Neuron (in vitro differentiated cells): ENCODE measurements at regions not wholly inside any gene's neighbourhood (a gene's known extent, or its start where the extent isn't known, plus 50 kb on each side); places are given as distances from the start of the nearest gene placed in this dataset.

Experiments
- H2AFZ ChIP-seq: one replicate; pipeline ENCODE4 v1.6.1; 2013; ENCODE audit warnings: low read depth, mild to moderate bottlenecking, inconsistent platforms, low read length, moderate library complexity
- H3K27me3 ChIP-seq: one replicate; pipeline ENCODE4 v1.6.1; 2013; ENCODE audit warnings: low read length; ENCODE audit not compliant: insufficient read depth
- H3K36me3 ChIP-seq: one replicate; pipeline ENCODE4 v1.6.1; 2013; ENCODE audit warnings: low read length; ENCODE audit not compliant: insufficient read depth
- H3K4me1 ChIP-seq: one replicate; pipeline ENCODE4 v1.6.1; 2013; ENCODE audit warnings: low read length; ENCODE audit not compliant: insufficient read depth
- H3K4me3 ChIP-seq: 2 replicates; pipeline ENCODE4 v1.5.1; 2013; ENCODE audit warnings: mild to moderate bottlenecking, low read length, moderate library complexity
- H3K9me3 ChIP-seq: one replicate; pipeline ENCODE4 v1.6.1; 2013; ENCODE audit warnings: low read length

DNA sequence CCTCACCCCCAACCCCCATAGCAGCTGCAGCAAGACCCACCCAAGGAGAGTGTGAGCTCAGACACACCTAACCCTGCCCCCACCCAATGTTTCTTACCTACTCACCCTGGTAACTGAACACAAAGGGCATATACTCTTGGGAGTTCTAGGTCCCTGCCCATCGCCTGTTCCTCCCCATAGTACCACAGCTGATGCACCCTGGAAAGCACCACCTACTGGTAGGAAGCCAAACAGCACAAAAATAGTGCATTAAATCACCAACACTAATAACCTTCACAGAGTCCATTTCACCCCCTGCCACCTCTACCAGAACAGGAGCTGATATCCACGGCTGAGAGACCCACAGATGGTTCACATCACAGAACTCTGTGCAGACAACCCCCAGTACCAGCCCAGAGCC, 245.2 kb downstream of the EFHB start:
- H3K4me1 ChIP-seq: no peaks in the 10 kb centered on the region
- H3K27me3 ChIP-seq: no peaks in the 10 kb centered on the region
- H3K36me3 ChIP-seq: no peaks in the 10 kb centered on the region
- H3K4me3 ChIP-seq: no peak overlapping the region
- H3K9me3 ChIP-seq: no peaks in the 10 kb centered on the region
- H2AFZ ChIP-seq: no peak overlapping the region

DNA sequence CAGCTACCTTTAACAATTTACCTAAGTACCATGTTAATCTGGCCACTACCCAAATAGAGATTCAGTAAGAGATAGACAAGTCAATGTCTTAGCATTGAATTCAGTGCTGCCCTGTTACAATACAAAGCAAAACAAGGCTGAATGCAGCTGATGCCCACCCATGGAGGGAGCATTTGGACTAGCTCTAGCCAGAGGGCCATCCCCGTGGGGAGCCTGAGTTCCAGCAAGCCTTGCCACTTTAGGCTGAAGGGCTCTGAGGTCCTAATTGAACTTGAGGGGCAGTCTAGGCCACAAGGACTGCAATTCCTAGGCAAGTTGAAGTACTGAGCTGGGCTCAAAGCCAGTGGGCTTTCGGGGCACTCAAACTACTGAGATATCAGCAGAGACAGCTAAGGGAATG, 265.9 kb downstream of the EFHB start:
- no peaks in the 10 kb centered on the region for H3K27me3 ChIP-seq
- no peaks in the 10 kb centered on the region for H3K9me3 ChIP-seq
- H3K4me3 ChIP-seq: no peak overlapping the region
- no peaks in the 10 kb centered on the region for H3K36me3 ChIP-seq
- no peaks in the 10 kb centered on the region for H3K4me1 ChIP-seq
- no peak overlapping the region for H2AFZ ChIP-seq

DNA sequence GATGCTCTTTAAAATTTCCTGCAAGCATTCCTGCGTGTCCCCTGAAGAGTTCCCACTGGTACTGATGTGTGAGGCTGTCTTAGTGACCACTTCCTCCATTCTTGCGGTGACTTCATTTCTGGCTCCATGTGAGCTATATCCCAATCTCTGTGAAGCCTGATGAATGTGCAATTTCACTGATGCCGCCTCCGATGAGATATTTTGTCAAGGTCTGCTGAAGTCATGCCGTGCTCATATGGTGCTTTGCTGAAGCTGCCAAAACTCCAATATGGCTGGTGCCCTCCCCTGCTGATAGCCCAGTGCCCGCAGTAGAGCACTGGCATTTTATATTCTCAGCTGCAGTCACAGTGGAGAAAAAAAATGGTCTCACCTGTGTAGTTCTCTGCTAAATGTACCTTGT, 271.5 kb downstream of the EFHB start:
- H3K27me3 ChIP-seq: peaks cover 2% of the 10 kb centered on the region

DNA sequence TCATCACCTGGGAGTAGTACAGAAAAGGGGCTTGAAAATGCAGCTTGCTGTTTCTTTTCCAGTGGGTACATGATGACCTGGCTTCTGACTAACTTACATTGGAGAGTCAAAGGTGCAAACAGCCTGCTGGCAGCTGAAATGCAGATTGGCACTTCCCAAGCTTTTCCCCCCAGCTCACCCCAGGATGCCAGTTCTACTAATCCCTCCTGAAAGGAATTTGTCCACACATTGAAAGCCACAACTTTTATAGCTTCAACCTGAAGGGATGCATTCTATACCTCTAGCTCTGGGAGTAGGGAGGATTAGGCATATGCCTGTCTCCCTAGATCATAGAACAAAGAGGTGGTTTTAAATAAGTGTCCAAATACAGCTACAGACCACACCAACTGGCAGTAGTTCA, 281.7 kb downstream of the EFHB start:
- Histone ChIP-seq H3K4me1 (no peaks in the 10 kb centered on the region), H3K9me3 (no peaks in the 10 kb centered on the region), H3K27me3 (no peaks in the 10 kb centered on the region), H2AFZ (no peak overlapping the region), H3K4me3 (no peak overlapping the region), H3K36me3 (no peaks in the 10 kb centered on the region)

More for the DNA sequence above, 271.5 kb downstream of the EFHB start:
- Histone ChIP-seq H3K9me3 (no peaks in the 10 kb centered on the region), H3K4me1 (no peaks in the 10 kb centered on the region), H2AFZ (no peak overlapping the region), H3K4me3 (no peak overlapping the region), H3K36me3 (no peaks in the 10 kb centered on the region)

DNA sequence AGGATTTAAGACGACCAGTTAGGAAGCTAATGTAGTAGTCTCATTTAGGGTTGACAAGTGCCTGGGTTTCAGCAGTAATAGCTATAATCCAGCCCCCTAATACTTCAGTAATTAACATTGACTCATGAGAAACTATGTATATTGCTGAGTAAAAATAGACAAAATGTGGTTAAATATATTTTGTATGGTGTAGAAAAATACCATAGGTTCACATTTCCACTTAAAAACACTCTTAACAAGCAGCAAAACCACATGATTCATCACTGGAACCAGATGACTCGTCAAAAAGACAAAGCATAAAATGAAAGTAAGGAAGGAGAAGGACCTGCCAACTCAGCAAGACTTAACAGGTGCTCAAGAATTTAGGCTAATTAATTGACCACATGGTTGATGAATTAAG, 288.9 kb downstream of the EFHB start:
- no peaks in the 10 kb centered on the region for H3K9me3 ChIP-seq
- H2AFZ ChIP-seq: no peak overlapping the region
- H3K4me1 ChIP-seq: no peaks in the 10 kb centered on the region
- no peak overlapping the region for H3K4me3 ChIP-seq
- H3K36me3 ChIP-seq: no peaks in the 10 kb centered on the region
- H3K27me3 ChIP-seq: no peaks in the 10 kb centered on the region

DNA sequence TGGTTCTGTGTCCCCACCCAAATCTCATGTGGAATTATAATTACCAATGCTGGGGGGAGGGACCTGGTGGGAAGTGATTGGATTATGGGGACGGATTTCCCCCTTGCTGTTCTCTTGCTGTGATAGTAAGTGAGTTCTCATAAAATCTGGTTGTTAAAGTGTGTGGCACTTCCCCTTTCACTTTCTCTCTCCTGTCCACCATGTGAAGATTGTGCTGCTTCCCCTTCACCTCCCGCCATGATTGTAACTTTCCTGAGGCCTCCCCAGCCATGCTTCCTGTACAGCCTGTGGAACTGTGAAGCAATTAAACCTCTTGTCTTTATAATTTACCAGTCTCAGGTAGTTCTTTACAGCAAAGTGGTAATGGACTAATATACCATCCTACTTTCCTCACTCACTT, 289.6 kb downstream of the EFHB start:
- no peak overlapping the region for H3K4me3 ChIP-seq
- H3K9me3 ChIP-seq: no peaks in the 10 kb centered on the region
- H3K27me3 ChIP-seq: no peaks in the 10 kb centered on the region
- no peak overlapping the region for H2AFZ ChIP-seq
- H3K4me1 ChIP-seq: no peaks in the 10 kb centered on the region
- H3K36me3 ChIP-seq: no peaks in the 10 kb centered on the region

DNA sequence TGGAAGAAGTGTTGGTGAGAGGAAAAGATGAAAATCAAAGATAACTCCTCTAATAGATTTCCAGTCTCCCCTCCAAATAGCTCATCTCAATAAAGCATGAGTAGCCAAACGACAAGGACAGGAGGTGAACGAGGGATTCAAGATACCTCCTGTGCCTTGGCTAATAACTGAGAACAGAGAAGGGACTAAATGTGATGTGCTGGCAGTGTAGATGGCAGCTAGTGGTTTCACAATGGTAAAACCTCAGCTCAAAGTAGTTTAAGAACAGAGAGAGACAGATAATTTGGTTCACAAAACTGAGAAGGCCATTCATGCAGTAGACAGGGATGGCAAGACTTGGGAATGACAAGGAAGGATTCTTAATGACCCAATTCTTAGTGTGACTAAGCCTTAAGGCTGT, 292.6 kb downstream of the EFHB start:
- no peaks in the 10 kb centered on the region for H3K36me3 ChIP-seq
- no peak overlapping the region for H3K4me3 ChIP-seq
- no peaks in the 10 kb centered on the region for H3K9me3 ChIP-seq
- H3K4me1 ChIP-seq: no peaks in the 10 kb centered on the region
- no peak overlapping the region for H2AFZ ChIP-seq
- no peaks in the 10 kb centered on the region for H3K27me3 ChIP-seq

DNA sequence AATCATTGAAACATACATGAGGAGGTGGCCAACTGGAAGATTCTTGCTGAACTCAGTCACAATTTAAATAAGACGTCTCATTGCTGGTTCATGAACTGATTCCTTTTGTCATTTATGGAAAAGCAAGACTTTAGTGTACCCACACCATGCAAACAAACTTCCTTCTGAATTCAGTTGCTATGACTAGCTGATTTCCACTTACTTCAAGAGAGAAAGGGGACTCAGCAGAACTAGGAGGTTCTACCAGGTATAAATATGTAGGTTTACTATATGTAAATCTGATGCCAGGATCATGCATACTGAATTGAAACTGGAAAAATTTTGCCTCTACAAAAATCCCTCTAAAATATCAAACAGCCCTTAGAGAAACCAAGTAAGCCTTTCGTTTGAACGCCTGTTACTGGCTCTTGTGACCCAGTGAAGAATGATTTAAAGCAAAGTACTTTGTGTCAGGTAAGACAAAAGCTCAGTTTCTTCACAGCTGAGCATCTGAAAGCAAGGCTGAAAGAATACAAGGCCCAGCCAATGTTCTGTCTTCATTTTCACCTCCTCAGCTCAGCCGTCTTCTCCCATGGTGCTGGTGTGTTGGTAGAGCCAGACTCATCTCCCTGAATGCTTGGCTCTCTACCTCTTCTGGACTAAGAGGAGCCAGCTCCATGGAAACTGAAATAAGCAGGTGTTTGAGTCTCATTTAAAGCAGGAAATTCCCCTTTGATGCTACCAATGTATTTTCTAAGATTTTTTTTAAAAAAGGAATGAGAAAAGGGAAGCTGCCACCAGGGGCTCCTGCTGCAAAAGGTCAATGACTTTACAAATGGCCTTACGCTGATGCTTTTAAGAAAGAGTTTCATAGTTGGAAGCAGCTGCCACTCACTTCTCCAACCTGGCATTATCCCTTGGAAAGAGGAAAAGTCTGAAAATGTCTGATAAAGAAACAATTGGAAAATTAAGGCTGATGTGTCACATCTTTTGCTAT, 301.6 kb downstream of the EFHB start:
- H3K4me3 ChIP-seq: no peak overlapping the region
- H3K36me3 ChIP-seq: no peaks in the 10 kb centered on the region

DNA sequence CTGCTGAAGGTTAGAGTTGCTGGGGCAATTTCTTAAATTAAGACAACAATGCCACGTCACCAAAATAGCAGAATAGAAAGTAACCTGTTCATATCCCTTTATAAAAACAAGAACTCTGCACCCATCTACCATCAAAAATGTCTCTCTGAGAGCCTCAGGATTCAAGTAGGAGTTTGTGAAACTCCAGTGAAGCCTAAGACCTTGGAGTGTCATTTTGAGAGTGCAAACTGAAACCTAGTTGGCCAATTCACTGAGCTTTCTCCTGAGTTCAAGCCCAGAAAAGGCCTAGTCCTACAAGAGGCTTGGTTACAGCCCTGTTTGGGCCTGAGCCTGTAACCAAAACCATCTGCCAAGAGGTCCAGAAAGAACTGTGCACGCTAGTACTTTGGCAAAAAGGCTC, 335.1 kb downstream of the EFHB start:
- Histone ChIP-seq H3K36me3 (no peaks in the 10 kb centered on the region), H3K4me1 (no peaks in the 10 kb centered on the region), H3K4me3 (no peak overlapping the region), H3K9me3 (no peaks in the 10 kb centered on the region), H3K27me3 (no peaks in the 10 kb centered on the region), H2AFZ (no peak overlapping the region)

More for the DNA sequence above, 301.6 kb downstream of the EFHB start:
- Histone ChIP-seq H2AFZ (no peak overlapping the region), H3K27me3 (no peaks in the 10 kb centered on the region), H3K4me1 (no peaks in the 10 kb centered on the region), H3K9me3 (no peaks in the 10 kb centered on the region)

DNA sequence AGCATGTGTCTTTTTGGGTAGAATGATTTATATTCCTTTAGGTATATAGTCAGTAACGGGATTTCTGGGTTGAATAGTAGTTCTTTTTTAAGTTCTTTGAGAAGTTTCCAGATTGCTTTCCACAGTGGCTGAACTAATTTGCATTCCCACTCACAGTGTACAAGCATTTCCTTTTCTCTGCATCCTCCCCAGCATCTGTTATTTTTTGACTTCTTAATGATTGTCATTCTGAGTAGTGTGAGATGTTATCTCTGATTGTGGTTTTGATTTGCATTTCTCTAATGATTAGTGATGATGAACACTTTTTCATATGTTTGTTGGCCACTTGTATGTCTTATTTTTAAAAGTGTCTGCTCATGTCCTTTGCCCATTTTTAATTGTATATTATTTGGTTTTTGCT, 337.6 kb downstream of the EFHB start:
- Histone ChIP-seq H3K4me3 (no peak overlapping the region), H3K4me1 (no peaks in the 10 kb centered on the region), H2AFZ (no peak overlapping the region), H3K36me3 (no peaks in the 10 kb centered on the region), H3K9me3 (no peaks in the 10 kb centered on the region), H3K27me3 (no peaks in the 10 kb centered on the region)

DNA sequence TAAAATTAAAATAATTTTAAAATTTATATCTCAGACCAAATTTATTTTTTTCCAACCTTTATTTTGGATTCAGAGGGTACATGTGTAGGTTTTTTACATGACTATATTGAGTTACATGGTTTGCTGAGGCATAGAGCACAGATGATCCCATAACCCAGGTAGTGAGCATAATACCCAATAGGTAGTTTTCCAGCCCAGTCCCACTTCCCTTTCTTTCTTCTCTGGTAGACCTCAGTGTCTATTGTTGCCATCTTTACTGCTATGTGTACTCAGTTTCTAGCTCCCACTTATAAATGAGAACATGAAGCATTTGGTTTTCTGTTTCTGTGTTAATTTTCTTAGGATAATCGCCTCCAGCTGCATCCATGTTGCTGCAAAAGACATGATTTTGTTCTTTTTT, 338.1 kb downstream of the EFHB start:
- H3K27me3 ChIP-seq: no peaks in the 10 kb centered on the region
- H3K36me3 ChIP-seq: no peaks in the 10 kb centered on the region
- H3K4me1 ChIP-seq: no peaks in the 10 kb centered on the region
- no peak overlapping the region for H3K4me3 ChIP-seq
- no peak overlapping the region for H2AFZ ChIP-seq
- H3K9me3 ChIP-seq: no peaks in the 10 kb centered on the region
